ENCODE measurements at regions not wholly inside any gene's neighbourhood (a gene's known extent, or its start where the extent isn't known, plus 50 kb on each side); places are given as distances from the start of the nearest gene placed in this dataset.

DNA sequence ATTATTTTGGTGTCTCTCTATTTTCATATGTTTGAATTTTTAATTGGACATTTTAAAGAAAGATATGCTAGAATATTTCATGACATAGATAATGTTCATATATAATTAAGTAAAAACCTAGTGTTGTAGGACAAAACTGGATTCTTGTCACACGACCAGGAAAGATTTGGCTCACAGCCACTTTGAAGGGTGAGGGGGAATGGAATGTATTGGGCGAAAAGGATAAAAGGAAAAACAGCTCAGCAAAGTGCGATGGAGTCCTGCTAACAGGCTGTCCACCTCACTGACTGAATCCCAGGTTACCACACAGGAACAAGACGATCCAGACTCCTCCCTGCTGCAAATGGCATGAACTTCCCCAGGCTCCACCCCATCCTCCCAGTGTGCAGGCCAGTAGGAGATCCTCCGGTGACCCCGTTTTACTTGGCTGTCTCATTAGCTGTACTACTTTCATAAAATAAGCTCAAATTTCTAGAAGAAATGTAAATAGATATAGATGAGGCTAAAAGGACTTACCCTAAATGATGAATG lies 186.2 kb downstream of the CD47 start:
- Mint-ChIP-seq H3K27ac (no peak overlapping the region), H3K4me1 (no peaks in the 10 kb centered on the region), H3K4me3 (no peak overlapping the region), H3K9me3 (no peaks in the 10 kb centered on the region), H3K36me3 (no peaks in the 10 kb centered on the region), H3K27me3 (peaks cover 0 to 14% (median 9%) of the 10 kb centered on the region in 5 donors)
- ATAC-seq (no peak), DNase-seq (no peak)
- POLR2A ChIA-PET: no interaction called here

DNA sequence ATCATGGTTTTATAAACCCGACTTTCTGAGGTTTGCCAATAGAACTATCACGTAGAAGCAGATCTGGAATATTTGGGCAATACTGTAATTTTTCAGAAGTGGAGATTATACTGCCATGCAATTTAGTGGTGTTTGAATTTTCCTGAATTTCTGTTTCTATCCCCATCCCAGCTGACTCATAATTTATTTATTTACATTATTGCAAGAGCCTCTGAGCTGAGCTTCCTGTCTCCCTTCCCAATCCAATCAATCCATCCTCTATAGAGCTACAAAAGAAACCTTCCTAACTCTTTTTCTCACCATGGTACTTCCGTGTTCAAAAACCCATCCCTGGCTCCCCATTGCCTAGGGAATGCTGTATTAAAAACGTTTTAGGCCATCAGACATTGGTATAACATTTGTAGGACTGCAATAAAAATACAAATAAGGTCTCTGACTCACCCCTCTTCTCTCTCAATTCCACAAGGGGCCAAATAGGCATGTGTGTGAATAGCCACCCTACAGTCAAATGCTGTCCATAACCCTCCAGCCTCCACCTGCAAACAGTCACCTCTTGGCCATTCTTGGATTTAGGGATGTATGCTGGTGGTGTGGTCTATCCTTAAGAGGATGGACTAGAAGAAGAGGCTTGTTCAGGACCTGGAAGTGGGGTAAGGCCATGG lies 190.7 kb downstream of the CD47 start:
- DNase-seq: no peak

DNA sequence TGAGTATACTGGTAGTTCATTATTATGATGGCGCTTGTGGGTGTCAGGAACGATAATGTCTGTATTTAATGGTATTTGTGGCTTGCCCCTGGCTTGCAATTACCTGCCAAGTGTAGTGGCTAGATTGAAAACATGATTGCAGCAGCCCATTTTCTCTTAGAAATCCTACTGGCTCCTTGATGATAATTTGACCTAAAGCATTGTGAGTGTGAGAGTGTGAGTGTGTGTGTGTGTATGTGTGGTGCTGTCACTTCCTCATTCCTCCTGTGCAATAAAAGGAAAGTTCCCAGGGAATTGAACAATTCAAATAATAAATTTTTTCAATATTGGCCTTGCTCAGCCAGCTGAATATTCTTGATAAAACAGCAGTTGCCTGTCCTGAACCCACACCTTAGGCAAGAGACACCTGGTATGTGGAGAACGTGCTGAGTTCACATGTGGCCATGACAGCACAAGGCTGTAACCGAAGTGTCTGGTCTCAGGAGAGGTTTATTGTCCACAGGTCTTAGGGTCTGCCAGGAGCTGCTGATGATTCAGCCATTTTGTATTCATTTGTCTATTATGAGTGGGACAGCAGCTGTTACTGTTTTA lies 193.3 kb downstream of the CD47 start:
- DNase-seq: no peak
- POLR2A ChIA-PET: no interaction called here
- H3K27me3 Mint-ChIP-seq: peaks cover 14 to 26% (median 22%) of the 10 kb centered on the region in 5 donors
- H3K36me3 Mint-ChIP-seq: no peaks in the 10 kb centered on the region
- no peaks in the 10 kb centered on the region for H3K4me1 Mint-ChIP-seq
- H3K9me3 Mint-ChIP-seq: no peaks in the 10 kb centered on the region
- no peak for ATAC-seq
- H3K4me3 Mint-ChIP-seq: no peak overlapping the region
- no peak overlapping the region for H3K27ac Mint-ChIP-seq

More for the DNA sequence above, 190.7 kb downstream of the CD47 start:
- H3K36me3 Mint-ChIP-seq: no peaks in the 10 kb centered on the region
- no peak for ATAC-seq
- no peaks in the 10 kb centered on the region for H3K4me1 Mint-ChIP-seq
- H3K4me3 Mint-ChIP-seq: no peak overlapping the region
- peaks cover 11 to 22% (median 16%) of the 10 kb centered on the region in 5 donors for H3K27me3 Mint-ChIP-seq
- no peak overlapping the region for H3K27ac Mint-ChIP-seq
- H3K9me3 Mint-ChIP-seq: no peaks in the 10 kb centered on the region
- POLR2A ChIA-PET: no interaction called here

DNA sequence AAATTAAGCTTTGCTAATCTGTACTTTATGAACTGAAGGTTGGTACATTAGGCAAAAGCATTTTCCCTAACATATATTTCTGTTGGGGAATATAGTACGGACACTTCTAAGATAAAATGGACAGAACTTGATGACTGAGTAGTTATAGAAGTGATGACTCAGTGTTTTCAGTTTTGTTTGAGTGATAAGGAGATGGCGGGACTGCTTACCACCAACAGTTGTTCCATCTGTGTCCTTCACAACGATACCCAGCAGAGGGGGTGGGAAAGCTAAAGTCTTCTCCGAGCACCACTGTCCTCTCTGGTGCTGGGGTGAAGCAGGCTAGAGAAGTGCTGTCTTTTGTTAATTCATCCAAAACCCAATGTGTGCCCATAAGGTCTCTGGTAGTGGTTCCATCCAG lies 195.8 kb downstream of the CD47 start:
- Mint-ChIP-seq H3K4me1 (no peaks in the 10 kb centered on the region), H3K27ac (no peak overlapping the region), H3K36me3 (no peaks in the 10 kb centered on the region), H3K9me3 (no peaks in the 10 kb centered on the region), H3K27me3 (peaks cover 14 to 21% (median 19%) of the 10 kb centered on the region in 5 donors), H3K4me3 (no peak overlapping the region)
- DNase-seq (no peak), ATAC-seq (no peak)
- POLR2A ChIA-PET: no interaction called here

DNA sequence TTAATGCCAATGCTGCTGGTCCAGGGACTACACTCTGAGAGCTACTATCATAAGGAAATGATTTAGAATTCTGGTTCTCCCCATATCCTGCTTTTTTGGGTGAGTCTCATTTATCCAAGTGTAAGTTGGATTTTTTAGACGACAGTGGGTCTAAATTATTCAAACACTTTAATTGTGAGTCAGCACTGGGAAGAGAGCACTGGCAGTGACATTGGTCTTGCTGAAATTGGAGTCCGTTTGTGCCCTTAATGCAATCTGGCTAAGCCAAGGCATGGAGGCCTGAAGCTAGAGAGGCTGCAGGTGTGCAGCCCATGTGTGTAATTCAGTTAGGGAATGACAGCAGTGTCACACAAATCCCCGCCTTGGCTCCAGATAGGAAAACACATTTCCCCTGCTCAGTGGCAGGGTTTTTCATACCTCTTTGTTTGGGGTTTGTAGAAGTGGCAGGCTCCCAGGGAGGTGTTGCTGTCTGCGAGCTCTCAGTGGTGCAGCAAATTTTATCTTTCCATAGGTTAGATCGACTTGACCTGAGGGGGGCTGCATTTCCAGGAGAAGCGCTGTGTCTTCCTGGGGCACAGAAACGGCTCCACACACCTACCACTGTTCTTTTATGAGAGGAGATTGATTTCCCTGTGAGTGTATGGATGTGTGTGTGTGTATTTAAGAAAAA lies 197.7 kb downstream of the CD47 start:
- H3K9me3 Mint-ChIP-seq: peaks cover 0 to 10% (median 3%) of the 10 kb centered on the region in 9 donors
- no peak overlapping the region for H3K4me3 Mint-ChIP-seq
- POLR2A ChIA-PET: no interaction called here
- H3K27me3 Mint-ChIP-seq: peaks cover 15 to 23% (median 20%) of the 10 kb centered on the region in 5 donors
- no peaks in the 10 kb centered on the region for H3K4me1 Mint-ChIP-seq
- H3K36me3 Mint-ChIP-seq: peaks cover 0 to 9% (median 2%) of the 10 kb centered on the region in 3 donors
- DNase-seq: no peak
- no peak for ATAC-seq
- no peak overlapping the region for H3K27ac Mint-ChIP-seq

DNA sequence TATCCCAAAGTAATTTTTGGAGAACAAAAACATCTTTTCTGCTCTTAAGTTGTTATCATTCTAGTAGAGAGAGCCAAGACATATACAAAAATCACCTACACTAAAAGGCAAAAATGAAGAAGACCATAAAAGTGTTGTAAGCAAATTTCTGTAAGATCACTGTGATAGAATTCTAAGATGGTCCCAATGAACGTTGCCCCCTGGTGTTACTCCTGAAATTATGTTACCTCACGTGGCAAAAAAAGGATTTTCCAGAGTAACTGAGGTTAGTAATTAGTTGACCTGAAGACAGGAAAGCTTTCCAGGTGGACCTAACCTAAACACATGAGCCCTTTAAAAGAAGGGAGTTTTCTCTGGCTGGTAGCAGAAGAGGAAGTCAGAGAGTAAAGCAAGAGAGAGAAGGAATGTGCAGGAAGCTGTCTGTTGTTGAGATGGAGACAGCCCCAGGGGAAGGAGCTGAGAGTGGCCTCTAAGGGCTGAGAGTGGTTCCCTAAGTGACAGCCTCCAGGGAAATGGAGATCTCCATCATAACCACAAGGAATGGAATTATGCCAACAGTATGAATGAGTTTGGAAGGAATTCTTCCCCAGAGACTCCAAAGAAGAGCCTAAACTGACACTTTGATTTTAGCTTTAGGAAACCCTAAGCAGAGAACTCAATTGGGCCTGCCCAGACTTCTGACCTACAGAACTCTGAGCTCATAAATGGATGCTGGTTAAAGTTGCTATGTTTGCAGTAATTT lies 205.9 kb downstream of the CD47 start:
- Mint-ChIP-seq H3K36me3 (peaks cover 0 to 9% (median 2%) of the 10 kb centered on the region in 3 donors), H3K27me3 (peaks cover 0 to 4% (median 2%) of the 10 kb centered on the region in 5 donors), H3K4me3 (no peak overlapping the region), H3K27ac (no peak overlapping the region), H3K4me1 (no peaks in the 10 kb centered on the region), H3K9me3 (peaks cover 0 to 10% (median 3%) of the 10 kb centered on the region in 9 donors)
- POLR2A ChIA-PET: no interaction called here
- ATAC-seq (no peak), DNase-seq (no peak)

DNA sequence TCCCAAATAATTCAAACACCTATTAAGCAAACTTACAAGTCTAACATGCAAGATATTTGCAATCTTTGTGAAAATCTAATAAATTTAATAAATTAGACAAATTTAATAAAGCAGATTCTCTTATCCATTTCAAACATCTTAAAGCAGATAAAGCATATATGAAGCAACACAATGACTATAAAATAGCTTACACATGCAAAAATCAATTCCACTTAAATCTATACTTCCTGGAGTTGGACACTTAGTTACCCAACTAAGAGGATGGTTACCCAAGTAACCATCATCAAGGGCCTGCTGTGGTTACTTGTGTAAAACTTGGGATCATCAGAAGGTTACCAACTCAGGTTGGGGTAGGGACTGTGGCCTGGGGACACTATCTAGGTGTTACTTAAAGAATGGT lies 206.8 kb downstream of the CD47 start:
- POLR2A ChIA-PET: no interaction called here
- Mint-ChIP-seq H3K4me3 (no peak overlapping the region), H3K9me3 (peaks cover 0 to 4% (median under 1%) of the 10 kb centered on the region in 9 donors), H3K27ac (no peak overlapping the region), H3K4me1 (no peaks in the 10 kb centered on the region), H3K36me3 (peaks cover 0 to 1% (median 0%) of the 10 kb centered on the region in 3 donors), H3K27me3 (peaks cover 0 to 1% (median 0%) of the 10 kb centered on the region in 5 donors)
- DNase-seq: no peak
- ATAC-seq: no peak

DNA sequence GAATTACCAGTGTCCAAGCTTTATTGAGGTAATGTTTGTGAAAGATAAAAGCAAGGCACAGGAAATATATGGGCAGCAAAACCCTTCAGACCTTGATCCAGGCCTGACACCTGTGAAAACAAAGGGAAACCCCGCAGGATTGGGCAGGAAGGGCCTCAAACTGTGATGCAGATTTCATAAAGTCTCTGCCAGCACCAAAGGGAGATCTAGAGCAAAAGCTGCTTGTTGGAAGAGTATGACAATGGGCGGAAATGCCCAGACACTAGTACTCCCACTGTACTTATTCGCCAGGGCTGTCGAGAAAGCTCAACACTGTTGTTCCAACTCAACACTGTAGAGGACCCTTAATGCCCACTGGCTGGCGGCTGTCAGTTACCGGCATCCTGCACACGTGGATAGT lies 207.9 kb downstream of the CD47 start:
- Mint-ChIP-seq H3K36me3 (no peaks in the 10 kb centered on the region), H3K4me1 (no peaks in the 10 kb centered on the region)
- POLR2A ChIA-PET: no interaction called here

DNA sequence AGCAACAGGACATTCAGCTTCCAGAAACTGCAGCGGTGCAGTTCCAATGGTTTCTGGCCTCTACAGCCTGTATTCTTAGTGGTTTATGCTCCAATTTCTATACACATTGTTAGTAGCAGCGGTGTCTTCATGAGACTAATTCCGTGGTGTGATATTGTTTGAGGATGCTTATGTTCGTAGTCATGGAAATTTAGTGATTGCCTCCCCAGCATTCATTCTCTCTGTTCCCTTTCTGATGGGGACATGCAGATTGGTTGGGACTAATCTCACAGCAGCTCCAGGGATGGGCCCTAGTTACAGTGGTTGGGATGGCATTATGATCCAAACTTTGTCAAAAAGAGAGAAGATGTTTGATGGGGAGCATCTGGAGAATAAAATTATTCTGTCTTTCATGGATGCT lies 208.6 kb downstream of the CD47 start:
- H3K27ac Mint-ChIP-seq: peak overlapping the region in 1 of 10 donors; percentile 44
- no peaks in the 10 kb centered on the region for H3K36me3 Mint-ChIP-seq
- H3K4me1 Mint-ChIP-seq: no peaks in the 10 kb centered on the region
- POLR2A ChIA-PET: no interaction called here
- H3K4me3 Mint-ChIP-seq: no peak overlapping the region
- no peaks in the 10 kb centered on the region for H3K9me3 Mint-ChIP-seq
- DNase-seq (no peak), ATAC-seq (no peak)
- H3K27me3 Mint-ChIP-seq: no peaks in the 10 kb centered on the region

More for the DNA sequence above, 207.9 kb downstream of the CD47 start:
- no peaks in the 10 kb centered on the region for H3K9me3 Mint-ChIP-seq
- H3K4me3 Mint-ChIP-seq: no peak overlapping the region
- DNase-seq (no peak), ATAC-seq (no peak)
- H3K27ac Mint-ChIP-seq: no peak overlapping the region
- H3K27me3 Mint-ChIP-seq: no peaks in the 10 kb centered on the region

DNA sequence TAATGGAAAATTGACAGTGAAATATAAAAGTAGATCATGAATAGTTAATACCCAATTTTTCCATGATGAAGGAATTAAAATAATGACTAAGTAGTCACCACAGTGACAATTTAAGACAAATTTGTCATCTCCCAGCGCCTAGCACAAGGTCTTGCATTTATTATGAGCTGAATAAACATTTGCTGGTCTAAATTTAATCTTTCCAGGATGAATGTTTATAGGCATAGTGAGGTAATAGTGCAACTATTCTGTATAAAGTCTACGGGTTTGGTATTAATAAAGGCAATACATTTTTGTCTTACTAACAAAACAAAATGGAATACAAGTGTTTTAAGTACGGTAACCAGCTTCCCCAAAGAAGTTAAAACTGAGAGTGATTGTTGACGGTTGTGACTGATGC lies 209.3 kb downstream of the CD47 start:
- no peak overlapping the region for H3K27ac Mint-ChIP-seq
- POLR2A ChIA-PET: no interaction called here
- no peaks in the 10 kb centered on the region for H3K27me3 Mint-ChIP-seq
- H3K4me1 Mint-ChIP-seq: no peaks in the 10 kb centered on the region
- no peak overlapping the region for H3K4me3 Mint-ChIP-seq
- H3K9me3 Mint-ChIP-seq: no peaks in the 10 kb centered on the region
- ATAC-seq: no peak
- DNase-seq: no peak
- no peaks in the 10 kb centered on the region for H3K36me3 Mint-ChIP-seq

DNA sequence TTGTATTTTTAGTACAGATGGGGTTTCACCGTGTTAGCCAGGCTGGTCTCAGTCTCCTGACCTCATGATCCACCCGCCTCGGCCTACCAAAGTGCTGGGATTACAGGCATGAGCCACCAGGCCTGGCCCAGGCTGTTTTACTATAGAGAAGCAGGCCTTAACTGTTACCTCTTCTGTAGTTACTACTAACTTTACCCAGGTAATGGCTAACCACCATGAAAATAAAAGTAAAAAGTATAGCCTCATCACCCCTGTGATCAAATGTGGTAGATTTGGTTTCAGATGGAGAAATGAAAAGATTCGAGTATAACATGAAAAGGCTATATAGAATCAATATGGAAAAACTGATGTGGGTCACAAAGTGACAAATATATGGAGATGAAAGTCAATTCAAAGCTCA lies 210.1 kb downstream of the CD47 start:
- ATAC-seq (no peak), DNase-seq (no peak)
- no peak overlapping the region for H3K4me3 Mint-ChIP-seq
- H3K4me1 Mint-ChIP-seq: no peaks in the 10 kb centered on the region
- POLR2A ChIA-PET: interaction anchor here (0.6 kb wide), 1 partner anchor 779 kb away, joined by 7 read pairs; no protein-coding TSS in a partner anchor
- H3K27ac Mint-ChIP-seq: no peak overlapping the region
- no peaks in the 10 kb centered on the region for H3K27me3 Mint-ChIP-seq
- H3K9me3 Mint-ChIP-seq: no peaks in the 10 kb centered on the region
- H3K36me3 Mint-ChIP-seq: no peaks in the 10 kb centered on the region

DNA sequence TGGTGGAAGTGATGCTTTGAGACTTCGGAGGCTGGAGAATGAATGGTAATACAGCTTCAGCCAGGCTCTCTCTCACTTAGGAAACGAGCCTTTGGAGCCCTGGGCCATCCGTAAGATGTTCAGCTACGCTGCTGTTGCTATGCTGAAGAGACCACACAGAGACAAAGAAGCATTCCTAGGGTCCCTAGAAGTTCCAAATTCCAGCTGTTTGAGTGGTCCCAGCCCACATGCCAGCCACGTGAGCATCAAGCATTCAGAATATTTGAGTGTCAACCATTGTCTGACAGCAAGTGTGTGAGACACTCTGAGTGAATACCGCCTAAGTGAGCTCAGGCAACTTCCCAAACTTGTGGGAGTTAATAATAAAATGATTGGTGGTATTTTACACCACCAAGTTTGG lies 212.9 kb downstream of the CD47 start:
- H3K9me3 Mint-ChIP-seq: no peaks in the 10 kb centered on the region
- H3K27ac Mint-ChIP-seq: no peak overlapping the region
- no peak for DNase-seq
- no peak for ATAC-seq
- H3K27me3 Mint-ChIP-seq: peaks cover 0 to 3% (median 0%) of the 10 kb centered on the region in 5 donors
- no peak overlapping the region for H3K4me3 Mint-ChIP-seq
- POLR2A ChIA-PET: no interaction called here
- H3K4me1 Mint-ChIP-seq: no peaks in the 10 kb centered on the region
- no peaks in the 10 kb centered on the region for H3K36me3 Mint-ChIP-seq
